ENCODE measurements at regions not wholly inside any gene's neighbourhood (a gene's known extent, or its start where the extent isn't known, plus 50 kb on each side); places are given as distances from the start of the nearest gene placed in this dataset.
"Not testable (repeated sequence)": the region's sequence is repeated elsewhere in the genome, so short reads cannot be mapped to it uniquely, and the experiment has no call there.

DNA sequence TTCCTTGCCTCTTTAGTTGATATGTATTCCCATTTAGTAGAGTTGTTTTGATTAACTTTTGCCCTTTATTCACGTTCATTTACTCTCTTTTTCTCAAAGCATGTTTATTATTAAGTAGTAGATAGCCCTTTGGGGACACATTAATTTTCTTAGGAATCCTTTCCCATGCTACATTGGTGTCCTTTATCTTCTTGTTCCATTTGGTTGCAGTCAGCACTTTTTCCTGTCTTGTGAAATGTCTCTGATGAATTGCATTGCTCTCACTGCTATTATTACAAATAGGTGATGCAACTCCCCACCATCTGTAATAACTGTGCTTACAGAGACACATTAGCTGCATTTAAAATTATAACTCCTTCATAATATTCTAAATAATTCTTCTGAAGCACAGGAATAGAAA is 428.5 kb upstream of the CNTNAP5 start:
- Mint-ChIP-seq H3K27ac (no peak overlapping the region), H3K27me3 (ENCODE audit: insufficient read depth) (no peaks in the 10 kb centered on the region), H3K4me3 (no peak overlapping the region), H3K9me3 (peaks cover 46% of the 10 kb centered on the region), H3K36me3 (ENCODE audit: low read depth) (peaks cover 3% of the 10 kb centered on the region; the same call in 1 of the 2 replicates), H3K4me1 (ENCODE audit: low read depth) (no peaks in the 10 kb centered on the region)
- TF ChIP-seq, protein P1, sequence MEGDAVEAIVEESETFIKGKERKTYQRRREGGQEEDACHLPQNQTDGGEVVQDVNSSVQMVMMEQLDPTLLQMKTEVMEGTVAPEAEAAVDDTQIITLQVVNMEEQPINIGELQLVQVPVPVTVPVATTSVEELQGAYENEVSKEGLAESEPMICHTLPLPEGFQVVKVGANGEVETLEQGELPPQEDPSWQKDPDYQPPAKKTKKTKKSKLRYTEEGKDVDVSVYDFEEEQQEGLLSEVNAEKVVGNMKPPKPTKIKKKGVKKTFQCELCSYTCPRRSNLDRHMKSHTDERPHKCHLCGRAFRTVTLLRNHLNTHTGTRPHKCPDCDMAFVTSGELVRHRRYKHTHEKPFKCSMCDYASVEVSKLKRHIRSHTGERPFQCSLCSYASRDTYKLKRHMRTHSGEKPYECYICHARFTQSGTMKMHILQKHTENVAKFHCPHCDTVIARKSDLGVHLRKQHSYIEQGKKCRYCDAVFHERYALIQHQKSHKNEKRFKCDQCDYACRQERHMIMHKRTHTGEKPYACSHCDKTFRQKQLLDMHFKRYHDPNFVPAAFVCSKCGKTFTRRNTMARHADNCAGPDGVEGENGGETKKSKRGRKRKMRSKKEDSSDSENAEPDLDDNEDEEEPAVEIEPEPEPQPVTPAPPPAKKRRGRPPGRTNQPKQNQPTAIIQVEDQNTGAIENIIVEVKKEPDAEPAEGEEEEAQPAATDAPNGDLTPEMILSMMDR (IDR thresholded peaks at IDR 0.05) = no peak
- no peak for DNase-seq

DNA sequence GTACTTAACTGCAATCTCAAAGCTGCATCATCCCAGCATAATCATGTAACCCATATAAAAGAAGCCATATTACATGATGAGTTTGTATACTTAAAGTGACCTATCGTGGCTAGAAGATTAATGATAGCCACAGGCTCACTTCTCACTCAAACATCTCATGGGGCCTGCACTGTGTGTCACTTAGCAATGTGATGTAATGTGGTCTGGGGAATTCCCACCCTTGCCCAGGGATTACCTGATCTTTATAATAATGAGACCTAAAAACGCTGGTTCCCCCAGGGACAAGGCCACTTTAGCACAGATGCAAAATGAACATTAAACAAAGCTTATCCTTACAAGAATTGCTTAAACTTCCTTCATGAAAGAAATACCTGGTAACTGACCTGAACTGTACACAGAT is 427.1 kb upstream of the CNTNAP5 start:
- H3K9me3 Mint-ChIP-seq = peaks cover 45% of the 10 kb centered on the region
- no peaks in the 10 kb centered on the region for H3K4me1 Mint-ChIP-seq (ENCODE audit: low read depth)
- no peaks in the 10 kb centered on the region for H3K27me3 Mint-ChIP-seq (ENCODE audit: insufficient read depth)
- peaks cover 4% of the 10 kb centered on the region; the same call in 1 of the 2 replicates for H3K36me3 Mint-ChIP-seq (ENCODE audit: low read depth)
- TF ChIP-seq, protein P1 (IDR thresholded peaks at IDR 0.05) = no peak
- H3K4me3 Mint-ChIP-seq = no peak overlapping the region
- no peak for DNase-seq
- no peak overlapping the region for H3K27ac Mint-ChIP-seq

DNA sequence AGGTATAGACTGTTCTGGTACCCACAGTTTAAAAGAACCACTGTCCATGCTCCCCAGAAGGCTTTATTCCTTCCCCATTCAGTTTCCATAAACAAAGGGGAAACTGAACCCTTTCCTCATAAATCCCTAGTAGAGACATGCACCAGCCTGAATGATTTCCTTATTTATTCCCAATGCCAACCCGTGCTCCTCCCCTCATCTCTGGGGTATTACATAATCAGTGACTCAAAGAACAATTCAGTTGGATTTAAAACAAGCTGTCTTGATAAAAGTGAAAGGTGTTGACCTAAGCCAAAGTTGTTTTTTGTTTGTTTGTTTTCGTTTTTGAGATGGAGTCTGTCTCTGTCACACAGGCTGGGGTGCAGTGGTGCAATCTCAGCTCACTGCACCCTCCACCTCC is 418.5 kb upstream of the CNTNAP5 start:
- DNase-seq = no peak
- Mint-ChIP-seq H3K27me3 (ENCODE audit: insufficient read depth) (no peaks in the 10 kb centered on the region), H3K27ac (no peak overlapping the region), H3K4me3 (no peak overlapping the region), H3K4me1 (ENCODE audit: low read depth) (no peaks in the 10 kb centered on the region), H3K9me3 (peaks cover 46% of the 10 kb centered on the region), H3K36me3 (ENCODE audit: low read depth) (peaks cover 5% of the 10 kb centered on the region; the same call in 1 of the 2 replicates)
- TF ChIP-seq, protein P1 (IDR thresholded peaks at IDR 0.05) = no peak

DNA sequence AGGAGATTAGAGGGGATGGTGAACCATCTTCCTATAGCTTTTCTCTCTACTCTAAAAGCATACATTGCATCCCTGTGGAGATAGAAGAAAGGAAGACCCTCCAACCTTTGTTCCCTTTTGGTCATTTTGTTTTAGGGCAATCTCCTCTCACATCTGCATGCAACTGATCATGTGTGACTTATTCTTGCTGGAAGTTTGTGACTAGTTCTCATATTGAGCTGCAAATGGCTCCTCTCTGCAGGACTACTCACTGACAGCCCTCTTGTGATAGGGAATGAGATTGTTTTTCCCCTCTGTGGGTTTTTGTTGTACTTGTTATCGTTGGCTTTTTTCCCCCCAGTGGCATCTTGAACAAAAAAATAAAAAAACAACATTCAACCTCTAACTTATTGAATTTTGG is 416.0 kb upstream of the CNTNAP5 start:
- DNase-seq = no peak
- H3K27me3 Mint-ChIP-seq (ENCODE audit: insufficient read depth) = no peaks in the 10 kb centered on the region
- H3K36me3 Mint-ChIP-seq (ENCODE audit: low read depth) = peaks cover 4% of the 10 kb centered on the region; the same call in 1 of the 2 replicates
- H3K4me3 Mint-ChIP-seq = no peak overlapping the region
- H3K4me1 Mint-ChIP-seq (ENCODE audit: low read depth) = no peaks in the 10 kb centered on the region
- TF ChIP-seq, protein P1 (IDR thresholded peaks at IDR 0.05) = no peak
- no peak overlapping the region for H3K27ac Mint-ChIP-seq
- peaks cover 51% of the 10 kb centered on the region for H3K9me3 Mint-ChIP-seq

DNA sequence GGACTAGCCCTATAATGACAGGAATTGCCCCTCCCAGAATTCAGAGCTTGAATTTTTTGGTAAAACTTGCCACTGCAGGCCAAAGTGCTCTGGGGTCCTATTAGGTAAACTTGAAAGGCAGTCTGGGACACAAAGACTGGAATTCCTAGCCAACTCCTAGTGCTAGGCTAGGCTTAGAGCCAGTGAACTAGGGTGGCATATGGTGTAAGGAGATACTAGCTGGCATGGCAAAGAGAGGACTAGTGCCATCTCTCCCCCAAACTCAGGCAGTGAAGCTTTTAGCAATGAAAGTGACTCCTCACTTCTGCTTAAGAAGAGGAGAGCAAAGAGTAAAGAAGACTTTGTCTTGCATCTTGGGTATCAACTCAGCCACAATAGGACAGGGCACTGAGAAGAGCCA is 410.5 kb upstream of the CNTNAP5 start:
- no peak overlapping the region for H3K27ac Mint-ChIP-seq
- H3K27me3 Mint-ChIP-seq (ENCODE audit: insufficient read depth) = no peaks in the 10 kb centered on the region
- H3K36me3 Mint-ChIP-seq (ENCODE audit: low read depth) = 0 out of 2 replicates have a peak, but pooled peaks cover 4% of the 10 kb centered on the region
- TF ChIP-seq, protein P1 (IDR thresholded peaks at IDR 0.05) = no peak
- no peak overlapping the region for H3K4me3 Mint-ChIP-seq
- peaks cover 75% of the 10 kb centered on the region for H3K9me3 Mint-ChIP-seq
- no peaks in the 10 kb centered on the region for H3K4me1 Mint-ChIP-seq (ENCODE audit: low read depth)
- no peak for DNase-seq

DNA sequence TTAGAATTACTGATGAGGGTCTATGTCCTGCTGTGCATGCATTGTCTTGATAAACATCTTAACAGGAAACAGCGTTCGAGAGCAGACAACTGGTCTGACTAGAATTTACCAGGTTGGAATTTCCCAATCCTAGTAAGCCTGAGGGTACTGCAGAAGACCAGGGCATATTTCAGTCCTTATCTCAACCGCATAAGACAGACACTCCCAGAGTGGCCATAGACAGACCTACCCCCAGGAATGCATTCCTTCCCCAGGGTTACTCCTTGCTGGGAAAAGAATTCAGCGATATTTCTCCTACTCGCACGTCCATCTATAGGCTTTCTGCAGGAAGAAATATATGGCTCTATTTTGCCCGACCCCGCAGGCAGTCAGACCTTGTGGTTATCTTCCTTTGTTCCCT is 406.4 kb upstream of the CNTNAP5 start:
- H3K4me1 Mint-ChIP-seq (ENCODE audit: low read depth); H3K36me3 Mint-ChIP-seq (ENCODE audit: low read depth); DNase-seq; H3K27me3 Mint-ChIP-seq (ENCODE audit: insufficient read depth); H3K27ac Mint-ChIP-seq; H3K4me3 Mint-ChIP-seq: not testable (repeated sequence)
- peaks cover 75% of the 10 kb centered on the region for H3K9me3 Mint-ChIP-seq
